Fibroblast of the aortic adventitia (primary cell): ENCODE measurements at regions not wholly inside any gene's neighbourhood (a gene's known extent, or its start where the extent isn't known, plus 50 kb on each side); places are given as distances from the start of the nearest gene placed in this dataset.

Source experiments
- DNase-seq: peaks from one replicate; pipeline ENCODE4 v3.0.0-alpha.2; 2010; ENCODE audit warnings: low read depth
- H3K4me3 ChIP-seq: 2 replicates; pipeline ENCODE4 v1.5.1; 2011; ENCODE audit warnings: low read depth, mild to moderate bottlenecking, control low read depth, low read length, moderate library complexity
- CTCF ChIP-seq: IDR thresholded peaks from 2 replicates; pipeline ENCODE4 v1.5.1; 2011; ENCODE audit warnings: mild to moderate bottlenecking, low read length, control low read depth, inconsistent platforms; ENCODE audit not compliant: insufficient read depth

GRCh38 chr1:244237445-244237844 is 186.4 kb downstream of the ZBTB18 start:
- TF ChIP-seq CTCF: no peak
- no peak for DNase-seq
- H3K4me3 ChIP-seq: no peak overlapping the region

GRCh38 chr1:244239261-244239770 is 188.2 kb downstream of the ZBTB18 start:
- no peak for TF ChIP-seq CTCF
- no peak overlapping the region for H3K4me3 ChIP-seq
- peak; percentile 33 for DNase-seq

- no peak for TF ChIP-seq CTCF
Observed at GRCh38 chr1:244241438-244241837, 190.4 kb downstream of the ZBTB18 start.

GRCh38 chr1:244242446-244242845 is 191.4 kb downstream of the ZBTB18 start:
- DNase-seq: peak; percentile 2
- TF ChIP-seq CTCF: no peak
- no peak overlapping the region for H3K4me3 ChIP-seq

More at GRCh38 chr1:244241438-244241837, 190.4 kb downstream of the ZBTB18 start:
- no peak for DNase-seq
- no peak overlapping the region for H3K4me3 ChIP-seq

GRCh38 chr1:244246334-244246733 is 195.3 kb downstream of the ZBTB18 start:
- DNase-seq: no peak
- no peak for TF ChIP-seq CTCF

GRCh38 chr1:244248426-244248825 is 197.3 kb downstream of the ZBTB18 start:
- DNase-seq: no peak
- TF ChIP-seq CTCF: no peak
- H3K4me3 ChIP-seq: no peak overlapping the region

More at GRCh38 chr1:244246334-244246733, 195.3 kb downstream of the ZBTB18 start:
- H3K4me3 ChIP-seq: no peak overlapping the region

- DNase-seq: no peak
- no peak overlapping the region for H3K4me3 ChIP-seq
- TF ChIP-seq CTCF: no peak
Observed at GRCh38 chr1:244252211-244252610, 199.5 kb downstream of the ADSS2 start.
